Kidney (tissue), 13 donors: ENCODE measurements at regions not wholly inside any gene's neighbourhood (a gene's known extent, or its start where the extent isn't known, plus 50 kb on each side); places are given as distances from the start of the nearest gene placed in this dataset.

Source experiments
- DNase-seq, 5 donors: peaks; one replicate each; pipeline ENCODE4 v3.0.0-alpha.2; 2013 to 2020
- FAIRE-seq: peaks from 2 replicates; lab custom pipeline; 2012; peaks lifted over from hg19 to GRCh38; lab: Jason Lieb, UNC
- H3K27ac ChIP-seq, 2 donors: one replicate each; pipeline ENCODE4 v1.7.0; 2013; ENCODE audit warnings: low read depth in 2 of 2, low read length in 2 of 2, inconsistent platforms in 1 of 2
- H3K27me3 ChIP-seq: one replicate; pipeline ENCODE4 v1.7.1; 2013; ENCODE audit warnings: low read length, inconsistent platforms; ENCODE audit not compliant: control insufficient read depth, insufficient read depth
- H3K36me3 ChIP-seq, 3 donors: one replicate each; pipeline versions ENCODE4 v1.7.0 to v1.7.1; 2013; ENCODE audit warnings: low read length in 3 of 3, control low read depth in 1 of 3, inconsistent platforms in 1 of 3; ENCODE audit not compliant: insufficient read depth in 3 of 3, control insufficient read depth in 2 of 3
- H3K4me1 ChIP-seq, 3 donors: one replicate each; pipeline versions ENCODE4 v1.7.0 to v1.7.1; 2013; ENCODE audit warnings: low read length in 3 of 3, inconsistent platforms in 1 of 3, low read depth in 1 of 3; ENCODE audit not compliant: control insufficient read depth in 2 of 3, insufficient read depth in 2 of 3
- H3K4me3 ChIP-seq, 3 donors: one replicate each; pipeline versions ENCODE4 v1.7.0 to v1.8.1; 2013; ENCODE audit warnings: low read length in 3 of 3, control low read depth in 1 of 3, inconsistent platforms in 1 of 3
- H3K9ac ChIP-seq, 3 donors: one replicate each; pipeline versions ENCODE4 v1.7.0 to v1.7.1; 2013; ENCODE audit warnings: low read length in 3 of 3, control low read depth in 1 of 3, inconsistent platforms in 1 of 3
- H3K9me3 ChIP-seq, 3 donors: one replicate each; pipeline versions ENCODE4 v1.7.0 to v1.7.1; 2013; ENCODE audit warnings: low read length in 3 of 3, control low read depth in 1 of 3, inconsistent platforms in 1 of 3; ENCODE audit not compliant: control insufficient read depth in 2 of 3, insufficient read depth in 1 of 3
- intact Hi-C: fragments of 100-400 bp; cut with DNase I; formaldehyde crosslinking; loops from one replicate; pipeline ENCODE4 v1.11.1; 2022
- TF ChIP-seq, protein P1 (sequence below): IDR thresholded peaks from 3 replicates; pipeline ENCODE4 v1.5.1; 2012; ENCODE audit warnings: mild to moderate bottlenecking, moderate library complexity, borderline replicate concordance; ENCODE audit not compliant: insufficient read depth; ENCODE audit errors: extremely low read depth
- donor health status: control.
- donor health status: control.
- donor health status: control.
- donor health status: control.
- donor health status: control.
- donor health status: DM: yes; HTN: yes; CAD: no.
- donor health status: Normal renal cell carcinoma (clear cell type).

DNA sequence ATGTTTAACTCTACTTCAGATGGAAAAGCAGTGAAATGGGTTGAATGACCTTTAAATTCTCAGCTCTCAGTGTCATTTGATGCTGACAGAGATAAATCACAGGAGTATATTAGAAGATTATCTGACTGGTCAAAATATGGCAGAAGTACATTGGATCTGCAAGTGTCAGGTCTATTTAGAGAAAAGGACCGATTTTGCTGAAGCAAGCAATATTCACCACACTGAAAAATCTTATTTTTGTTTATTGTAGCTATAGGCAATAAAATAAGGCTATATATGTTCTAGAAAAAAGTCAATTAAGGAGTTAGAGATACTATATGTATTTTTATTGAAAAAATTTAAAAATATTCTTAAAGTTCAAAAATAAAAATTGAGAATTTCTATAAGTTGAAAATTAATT, 325.3 kb downstream of the CXXC4 start:
- Histone ChIP-seq H3K36me3 (no peaks in the 10 kb centered on the region), H3K9ac (no peak overlapping the region), H3K27me3 (no peaks in the 10 kb centered on the region), H3K27ac (no peak overlapping the region), H3K4me1 (no peaks in the 10 kb centered on the region), H3K9me3 (no peaks in the 10 kb centered on the region), H3K4me3 (no peak overlapping the region)
- FAIRE-seq (peak; percentile 37), DNase-seq (no peak)
- TF ChIP-seq, protein P1, sequence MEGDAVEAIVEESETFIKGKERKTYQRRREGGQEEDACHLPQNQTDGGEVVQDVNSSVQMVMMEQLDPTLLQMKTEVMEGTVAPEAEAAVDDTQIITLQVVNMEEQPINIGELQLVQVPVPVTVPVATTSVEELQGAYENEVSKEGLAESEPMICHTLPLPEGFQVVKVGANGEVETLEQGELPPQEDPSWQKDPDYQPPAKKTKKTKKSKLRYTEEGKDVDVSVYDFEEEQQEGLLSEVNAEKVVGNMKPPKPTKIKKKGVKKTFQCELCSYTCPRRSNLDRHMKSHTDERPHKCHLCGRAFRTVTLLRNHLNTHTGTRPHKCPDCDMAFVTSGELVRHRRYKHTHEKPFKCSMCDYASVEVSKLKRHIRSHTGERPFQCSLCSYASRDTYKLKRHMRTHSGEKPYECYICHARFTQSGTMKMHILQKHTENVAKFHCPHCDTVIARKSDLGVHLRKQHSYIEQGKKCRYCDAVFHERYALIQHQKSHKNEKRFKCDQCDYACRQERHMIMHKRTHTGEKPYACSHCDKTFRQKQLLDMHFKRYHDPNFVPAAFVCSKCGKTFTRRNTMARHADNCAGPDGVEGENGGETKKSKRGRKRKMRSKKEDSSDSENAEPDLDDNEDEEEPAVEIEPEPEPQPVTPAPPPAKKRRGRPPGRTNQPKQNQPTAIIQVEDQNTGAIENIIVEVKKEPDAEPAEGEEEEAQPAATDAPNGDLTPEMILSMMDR: no peak
- intact Hi-C loops: no loop called here

DNA sequence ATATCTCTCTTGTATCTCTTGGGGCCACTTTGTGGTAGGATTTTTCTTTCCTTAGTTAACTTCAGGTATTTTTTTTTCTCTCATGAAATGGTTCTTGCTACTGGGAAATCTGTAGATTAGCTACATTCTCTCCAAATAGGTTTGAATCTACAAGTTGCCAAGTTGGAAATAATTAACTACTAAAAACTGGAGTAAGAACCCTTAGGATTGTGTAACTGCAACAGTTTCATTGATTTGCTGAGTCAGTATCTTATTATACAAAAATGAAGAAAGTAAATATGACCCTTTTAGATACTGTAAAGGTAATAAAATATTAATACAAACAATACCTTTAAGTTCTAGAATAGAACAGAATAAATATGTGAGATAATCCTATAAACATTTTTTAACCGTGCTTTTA, 327.9 kb downstream of the CXXC4 start:
- Histone ChIP-seq H3K36me3 (no peaks in the 10 kb centered on the region), H3K27ac (no peak overlapping the region), H3K4me3 (no peak overlapping the region), H3K9me3 (no peaks in the 10 kb centered on the region), H3K27me3 (no peaks in the 10 kb centered on the region), H3K9ac (no peak overlapping the region), H3K4me1 (no peaks in the 10 kb centered on the region)
- no peak for FAIRE-seq
- intact Hi-C loops: no loop called here
- DNase-seq: no peak
- TF ChIP-seq, protein P1: no peak

GRCh38 chr4:104163820-104164219, 330.9 kb downstream of the CXXC4 start:
- Histone ChIP-seq H3K4me1 (no peaks in the 10 kb centered on the region), H3K9me3 (no peaks in the 10 kb centered on the region), H3K4me3 (no peak overlapping the region), H3K36me3 (no peaks in the 10 kb centered on the region), H3K27me3 (no peaks in the 10 kb centered on the region), H3K9ac (no peak overlapping the region), H3K27ac (no peak overlapping the region)
- TF ChIP-seq, protein P1: no peak
- FAIRE-seq (no peak), DNase-seq (no peak)
- intact Hi-C loops: no loop called here

- Histone ChIP-seq H3K9me3 (no peaks in the 10 kb centered on the region), H3K27ac (no peak overlapping the region), H3K27me3 (no peaks in the 10 kb centered on the region), H3K36me3 (no peaks in the 10 kb centered on the region), H3K4me1 (no peaks in the 10 kb centered on the region), H3K4me3 (no peak overlapping the region), H3K9ac (no peak overlapping the region)
- intact Hi-C loops: no loop called here
- DNase-seq: no peak
- FAIRE-seq: no peak
- TF ChIP-seq, protein P1: no peak
Measured at GRCh38 chr4:104146048-104146447, 348.6 kb downstream of the CXXC4 start.
